K562 (cell line): ENCODE measurements at regions not wholly inside any gene's neighbourhood (a gene's known extent, or its start where the extent isn't known, plus 50 kb on each side); places are given as distances from the start of the nearest gene placed in this dataset.

Experiments
- ATAC-seq: fragments of 200-7000 bp; cut with Tn5 transposase; 3 replicates; pipeline ENCODE4 v1.9.1; 2020; ENCODE audit warnings: moderate library complexity
- BruUV-seq: library from RNA; stranded (reverse); fragments of 400-500 nt; replicated peaks from 2 replicates; lab custom pipeline; 2021; lab: Mats Ljungman, UMichigan
- CTCF ChIA-PET: fragments of 300-600 bp; formaldehyde crosslinking; extraction: SDS; loops from one replicate; lab custom pipeline; 2021; ENCODE audit warnings: low intra/inter-chr PET ratio; lab: Yijun Ruan, JAX
- POLR2A ChIA-PET: fragments of 300-600, 350-650 bp; sonication (Branson Sonifier 250); formaldehyde crosslinking; extraction: SDS; loops from one replicate; lab custom pipeline; 2021; ENCODE audit warnings: antibody characterized with exemption, inconsistent platforms; lab: Yijun Ruan, JAX
- DNase-seq, 4 experiments: peaks; one replicate each; pipeline versions ENCODE4 v3.0.0 to v3.0.0-alpha.2; 2011 to 2018; ENCODE audit warnings: low spot score in 3 of 4, mixed read lengths in 3 of 4; ENCODE audit errors: extremely low read depth in 1 of 4
- FAIRE-seq: peaks from 2 replicates; lab custom pipeline; 2011; peaks lifted over from hg19 to GRCh38; lab: Jason Lieb, UNC
- H2AFZ ChIP-seq: 2 replicates; pipeline ENCODE4 v1.6.0; 2011; ENCODE audit warnings: low read depth, low read length, control low read depth, inconsistent platforms
- H3K27ac ChIP-seq: fragments of 200-600 bp; 3 replicates; pipeline ENCODE4 v1.8.0; 2011; ENCODE audit warnings: low read depth, mild to moderate bottlenecking, control low read depth, inconsistent platforms, low read length, moderate library complexity, mixed read lengths; ENCODE audit errors: extremely low read depth
- H3K27me3 ChIP-seq, 2 experiments: fragments of 300-600 bp in 1 of 2; 2 replicates in 1 of 2; 3 replicates in 1 of 2; pipeline versions ENCODE4 v1.6.0 to v1.8.0; 2011; ENCODE audit warnings: inconsistent platforms in 2 of 2, low read length in 2 of 2, mild to moderate bottlenecking in 1 of 2, mixed read lengths in 1 of 2, moderate library complexity in 1 of 2; ENCODE audit not compliant: control insufficient read depth in 2 of 2, insufficient read depth in 2 of 2
- H3K36me3 ChIP-seq: fragments of 300-600 bp; 3 replicates; pipeline ENCODE4 v1.8.0; 2011; ENCODE audit warnings: mild to moderate bottlenecking, low read length, inconsistent platforms; ENCODE audit not compliant: control insufficient read depth, insufficient read depth
- H3K4me1 ChIP-seq, 2 experiments: fragments of 200-600 bp in 1 of 2; replicated peaks in 1 of 2; 2 replicates in 1 of 2; 3 replicates in 1 of 2; pipeline versions ENCODE4 v1.5.1 to v1.8.0; 2011; ENCODE audit warnings: inconsistent platforms in 2 of 2, low read length in 2 of 2, mild to moderate bottlenecking in 1 of 2, mixed read lengths in 1 of 2, moderate library complexity in 1 of 2; ENCODE audit not compliant: control insufficient read depth in 2 of 2, insufficient read depth in 2 of 2
- H3K4me2 ChIP-seq: 2 replicates; pipeline ENCODE4 v1.6.1; 2011; ENCODE audit warnings: low read length, control low read depth, inconsistent platforms, mixed read lengths; ENCODE audit not compliant: insufficient read depth
- H3K4me3 ChIP-seq: fragments of 200-600 bp; sonication (generic), shearing (Covaris generic); 2 replicates; pipeline ENCODE4 v1.5.1; 2016; ENCODE audit warnings: control low read depth, inconsistent platforms
- H3K79me2 ChIP-seq: fragments of 200-600 bp; 3 replicates; pipeline ENCODE4 v1.8.0; 2011; ENCODE audit warnings: low read length, inconsistent platforms; ENCODE audit not compliant: control insufficient read depth, insufficient read depth
- H3K9ac ChIP-seq, 2 experiments: 2 replicates each; pipeline versions ENCODE4 v1.6.0 to v1.6.1; 2011; ENCODE audit warnings: low read depth in 2 of 2, low read length in 2 of 2, control low read depth in 1 of 2, inconsistent platforms in 1 of 2, mild to moderate bottlenecking in 1 of 2, mixed read lengths in 1 of 2; ENCODE audit not compliant: insufficient read depth in 1 of 2
- H3K9me1 ChIP-seq: one replicate; pipeline ENCODE4 v1.6.0; 2011; ENCODE audit warnings: inconsistent platforms, mild to moderate bottlenecking, low read length, moderate library complexity; ENCODE audit not compliant: control insufficient read depth, insufficient read depth
- H3K9me3 ChIP-seq: replicated peaks from 2 replicates; pipeline ENCODE4 v1.5.1; 2011; ENCODE audit warnings: low read depth, low read length, inconsistent platforms; ENCODE audit not compliant: control insufficient read depth, insufficient read depth
- H4K20me1 ChIP-seq: replicated peaks from 2 replicates; pipeline ENCODE4 v1.6.1; 2011; ENCODE audit warnings: low read length, inconsistent platforms, mixed read lengths; ENCODE audit not compliant: control insufficient read depth, insufficient read depth
- ATF1 ChIP-seq, 2 experiments: fragments of 450-650 bp in 1 of 2; IDR thresholded peaks; 2 replicates each; pipeline ENCODE4 v1.6.1; 2016; ENCODE audit warnings: missing compliant biosample characterization in 1 of 2, missing genetic modification characterization in 1 of 2
- ELF2 ChIP-seq: fragments of 250-450 bp; sonication (Bioruptor Pico); IDR thresholded peaks from 2 replicates; pipeline ENCODE4 v1.5.0; 2021; ENCODE audit warnings: mild to moderate bottlenecking
- EP400 ChIP-seq: fragments of 450-650 bp; IDR thresholded peaks from 2 replicates; pipeline ENCODE4 v1.6.1; 2017; ENCODE audit warnings: antibody characterized with exemption, mild to moderate bottlenecking, moderate library complexity
- EZH2 ChIP-seq: IDR thresholded peaks from 2 replicates; pipeline ENCODE4 v1.6.1; 2012; ENCODE audit warnings: low read depth, mild to moderate bottlenecking, inconsistent platforms, low read length, borderline replicate concordance
- FOSL1 ChIP-seq: fragments of 200-800 bp; sonication (Bioruptor generic); conservative IDR thresholded peaks from 2 replicates; pipeline ENCODE4 v1.6.1; 2016; ENCODE audit warnings: missing genetic modification characterization, missing compliant biosample characterization
- L3MBTL2 ChIP-seq: fragments of 450-650 bp; IDR thresholded peaks from 2 replicates; pipeline ENCODE4 v1.6.1; 2016; ENCODE audit warnings: mild to moderate bottlenecking, moderate library complexity
- LARP7 ChIP-seq: fragments of 450-650 bp; IDR thresholded peaks from 2 replicates; pipeline ENCODE4 v1.6.1; 2016
- MAFF ChIP-seq: IDR thresholded peaks from 2 replicates; pipeline ENCODE4 v1.6.1; 2012; ENCODE audit warnings: low read length, improper control_type of control experiment
- MAFK ChIP-seq: IDR thresholded peaks from 2 replicates; pipeline ENCODE4 v1.6.1; 2011; ENCODE audit warnings: low read length, improper control_type of control experiment
- RFX7 ChIP-seq: fragments of 250-450 bp; sonication (Bioruptor Pico); IDR thresholded peaks from 2 replicates; pipeline ENCODE4 v1.5.1; 2021; ENCODE audit warnings: mild to moderate bottlenecking
- SNIP1 ChIP-seq: fragments of 450-650 bp; IDR thresholded peaks from 2 replicates; pipeline ENCODE4 v1.7.1; 2017; ENCODE audit warnings: low read depth, mild to moderate bottlenecking
- TFAM ChIP-seq: fragments of 250-450 bp; sonication (Bioruptor Pico); conservative IDR thresholded peaks from 2 replicates; pipeline ENCODE4 v1.5.0; 2021; ENCODE audit warnings: mild to moderate bottlenecking, moderate library complexity
- ZC3H8 ChIP-seq: fragments of 450-650 bp; IDR thresholded peaks from 2 replicates; pipeline ENCODE4 v1.6.1; 2017
- ZNF24 ChIP-seq: fragments of 450-650 bp; IDR thresholded peaks from 2 replicates; pipeline ENCODE4 v1.6.1; 2016
- WGBS: fragments of 100-300 bp; shearing (Covaris generic); methylation state at CpG from one replicate; pipeline ENCODE4 v1.1.6; 2016; ENCODE audit warnings: low coverage, mixed read lengths; ENCODE audit not compliant: insufficient coverage; ENCODE audit errors: missing lambda C conversion rate; 5-methylcytosine and 5-hydroxymethylcytosine counted together
- in situ Hi-C: fragments of 300-500 bp; cut with MboI; formaldehyde crosslinking; loops from 4 replicates; pipeline ENCODE4 v1.15.0; 2018; ENCODE audit warnings: inconsistent platforms, mixed read lengths
- intact Hi-C: fragments of 100-400 bp; cut with micrococcal nuclease; formaldehyde crosslinking; loops from 2 replicates; pipeline ENCODE4 v1.14.2; 2022
- TF ChIP-seq, protein P1 (sequence below): fragments of 450-650 bp; formaldehyde crosslinking; IDR thresholded peaks from 2 replicates; pipeline ENCODE4 v1.4.0; 2022; ENCODE audit warnings: mild to moderate bottlenecking, moderate library complexity
- TF ChIP-seq, protein P2 (sequence below): fragments of 250-450 bp; sonication (Bioruptor Pico); IDR thresholded peaks from 2 replicates; pipeline ENCODE4 v1.8.0; 2021; ENCODE audit warnings: mild to moderate bottlenecking, moderate library complexity
- TF ChIP-seq, protein P3 (sequence below), 2 experiments: fragments of 450-650 bp in 1 of 2; sonication (generic) in 1 of 2; formaldehyde crosslinking in 1 of 2; IDR thresholded peaks in 1 of 2; conservative IDR thresholded peaks in 1 of 2; 2 replicates each; pipeline versions ENCODE4 v1.6.1 to v1.8.1; 2016 to 2023; ENCODE audit warnings: mild to moderate bottlenecking in 2 of 2, moderate library complexity in 2 of 2, inconsistent platforms in 1 of 2, missing genetic modification reagents in 1 of 2

DNA sequence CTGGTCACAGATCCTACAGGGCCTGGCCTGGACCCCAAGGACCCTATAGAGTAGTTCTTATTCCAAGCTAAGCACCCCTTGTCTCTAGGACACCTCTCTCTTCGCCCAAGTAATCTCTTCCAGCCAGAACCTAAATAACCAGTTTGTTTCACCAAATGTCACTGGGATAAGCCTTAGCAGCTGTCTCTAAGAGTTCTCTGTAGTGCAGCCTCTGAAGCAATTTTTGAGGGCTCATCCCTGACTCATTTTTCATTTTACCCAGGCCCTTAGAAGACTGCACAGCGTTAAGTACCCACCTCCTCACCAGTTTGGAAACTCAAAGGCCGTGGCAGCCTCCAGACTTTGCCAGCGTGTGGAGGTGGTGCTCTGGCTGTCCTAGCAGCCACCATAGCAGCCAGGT, 290.1 kb upstream of the SIX2 start:
- Histone ChIP-seq H3K79me2 (no peaks in the 10 kb centered on the region), H3K4me2 (no peak overlapping the region), H3K4me1 (no peaks in the 10 kb centered on the region), H3K9me3 (no peaks in the 10 kb centered on the region), H4K20me1 (no peaks in the 10 kb centered on the region), H3K4me3 (no peak overlapping the region), H3K36me3 (no peaks in the 10 kb centered on the region), H3K27ac (no peak overlapping the region), H3K27me3 (peaks cover 0 to 25% of the 10 kb centered on the region in 2 experiments; a peak in 2 of 5 replicates), H2AFZ (no peak overlapping the region), H3K9ac (no peak overlapping the region), H3K9me1 (no peaks in the 10 kb centered on the region)
- in situ Hi-C loops = no loop called here
- WGBS = 0% methylated on average over 4 of the region's 4 CpGs
- intact Hi-C loops = no loop called here
- TF ChIP-seq L3MBTL2 (no peak), LARP7 (no peak), MAFK (no peak), TFAM (CRISPR knock-in tag) (no peak), ELF2 (no peak), EP400 (no peak), ZNF24 (no peak), ATF1 (CRISPR knock-in tag; IDR thresholded peaks at IDR 0.05) (no peak), ATF1 (tag; IDR thresholded peaks at IDR 0.05) (no peak), FOSL1 (tag) (no peak), MAFF (no peak), EZH2 (no peak), SNIP1 (no peak), ZC3H8 (no peak), RFX7 (CRISPR knock-in tag) (no peak)
- TF ChIP-seq, protein P1, sequence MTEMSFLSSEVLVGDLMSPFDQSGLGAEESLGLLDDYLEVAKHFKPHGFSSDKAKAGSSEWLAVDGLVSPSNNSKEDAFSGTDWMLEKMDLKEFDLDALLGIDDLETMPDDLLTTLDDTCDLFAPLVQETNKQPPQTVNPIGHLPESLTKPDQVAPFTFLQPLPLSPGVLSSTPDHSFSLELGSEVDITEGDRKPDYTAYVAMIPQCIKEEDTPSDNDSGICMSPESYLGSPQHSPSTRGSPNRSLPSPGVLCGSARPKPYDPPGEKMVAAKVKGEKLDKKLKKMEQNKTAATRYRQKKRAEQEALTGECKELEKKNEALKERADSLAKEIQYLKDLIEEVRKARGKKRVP = no peak
- TF ChIP-seq, protein P2, sequence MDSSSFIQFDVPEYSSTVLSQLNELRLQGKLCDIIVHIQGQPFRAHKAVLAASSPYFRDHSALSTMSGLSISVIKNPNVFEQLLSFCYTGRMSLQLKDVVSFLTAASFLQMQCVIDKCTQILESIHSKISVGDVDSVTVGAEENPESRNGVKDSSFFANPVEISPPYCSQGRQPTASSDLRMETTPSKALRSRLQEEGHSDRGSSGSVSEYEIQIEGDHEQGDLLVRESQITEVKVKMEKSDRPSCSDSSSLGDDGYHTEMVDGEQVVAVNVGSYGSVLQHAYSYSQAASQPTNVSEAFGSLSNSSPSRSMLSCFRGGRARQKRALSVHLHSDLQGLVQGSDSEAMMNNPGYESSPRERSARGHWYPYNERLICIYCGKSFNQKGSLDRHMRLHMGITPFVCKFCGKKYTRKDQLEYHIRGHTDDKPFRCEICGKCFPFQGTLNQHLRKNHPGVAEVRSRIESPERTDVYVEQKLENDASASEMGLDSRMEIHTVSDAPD (CRISPR knock-in tag) = no peak
- TF ChIP-seq, protein P3, sequence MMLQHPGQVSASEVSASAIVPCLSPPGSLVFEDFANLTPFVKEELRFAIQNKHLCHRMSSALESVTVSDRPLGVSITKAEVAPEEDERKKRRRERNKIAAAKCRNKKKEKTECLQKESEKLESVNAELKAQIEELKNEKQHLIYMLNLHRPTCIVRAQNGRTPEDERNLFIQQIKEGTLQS (IDR thresholded peaks at IDR 0.05) = no peak
- TF ChIP-seq, protein P3 (CRISPR knock-in tag; conservative IDR thresholded peaks at IDR 0.05) = no peak
- ATAC-seq (no peak), FAIRE-seq (no peak), DNase-seq (no peak)
- ChIA-PET CTCF (no interaction called here), POLR2A (interaction anchor here (1.0 to 1.2 kb wide), 2 partner anchors 9 to 22 kb away, joined by 4 to 5 read pairs; no protein-coding TSS in a partner anchor)
- no TSS peak for BruUV-seq
